HFFc6 (cell line): ENCODE measurements at regions not wholly inside any gene's neighbourhood (a gene's known extent, or its start where the extent isn't known, plus 50 kb on each side); places are given as distances from the start of the nearest gene placed in this dataset.
"Not testable (repeated sequence)": the region's sequence is repeated elsewhere in the genome, so short reads cannot be mapped to it uniquely, and the experiment has no call there.

Source experiments
- DNase-seq: peaks from one replicate; pipeline ENCODE4 v3.0.0-alpha.2; 2018
- H3K27ac Mint-ChIP-seq: 2 replicates; pipeline ENCODE4 v1.8.0; 2020; ENCODE audit warnings: mild to moderate bottlenecking, mixed read lengths
- H3K27me3 Mint-ChIP-seq: 2 replicates; pipeline ENCODE4 v1.8.0; 2021; ENCODE audit warnings: mild to moderate bottlenecking, moderate library complexity, mixed read lengths; ENCODE audit not compliant: insufficient read depth
- H3K36me3 Mint-ChIP-seq: 2 replicates; pipeline ENCODE4 v1.8.0; 2021; ENCODE audit warnings: low read depth, mixed read lengths
- H3K4me1 Mint-ChIP-seq: 2 replicates; pipeline ENCODE4 v1.8.0; 2020; ENCODE audit warnings: low read depth, mixed read lengths
- H3K4me3 Mint-ChIP-seq: 2 replicates; pipeline ENCODE4 v1.8.0; 2020; ENCODE audit warnings: mild to moderate bottlenecking, moderate library complexity, mixed read lengths
- H3K9me3 Mint-ChIP-seq: 2 replicates; pipeline ENCODE4 v1.8.0; 2020; ENCODE audit warnings: mild to moderate bottlenecking, mixed read lengths
- TF ChIP-seq, protein P1 (sequence below): fragments of 200-600 bp; sonication (generic); IDR thresholded peaks from 2 replicates; pipeline ENCODE4 v1.5.0; 2021; ENCODE audit warnings: antibody characterized with exemption, mild to moderate bottlenecking

DNA sequence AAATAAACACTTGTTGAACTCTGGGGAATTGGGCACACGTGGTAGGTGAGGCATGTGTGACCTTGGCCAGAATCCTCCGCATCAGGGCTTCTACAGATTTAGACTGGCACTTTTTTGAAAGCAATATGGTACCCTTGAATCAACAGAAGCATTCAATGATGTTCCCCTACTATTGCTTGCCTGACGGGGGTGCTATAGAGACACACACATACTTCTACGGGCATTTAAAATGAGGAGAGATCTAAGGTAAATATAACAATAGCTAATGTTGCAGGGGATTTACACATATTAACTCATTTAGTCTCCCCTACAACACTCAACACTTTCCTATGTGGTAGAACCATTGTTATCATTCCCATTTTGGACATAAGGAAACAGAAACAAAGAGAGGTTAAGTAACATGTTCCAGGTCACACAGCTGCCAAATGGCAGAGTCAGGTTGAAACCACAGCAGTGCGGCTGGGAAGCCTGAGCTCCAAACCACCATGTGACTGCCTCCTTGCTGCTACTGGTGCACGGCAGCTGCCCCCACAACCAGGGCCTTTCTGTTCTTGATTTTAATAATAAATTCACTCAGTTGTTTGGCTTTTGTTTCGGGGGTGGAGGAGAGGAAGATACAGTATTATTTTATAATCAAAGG lies 147.4 kb downstream of the ZNF281 start:
- peaks cover 34% of the 10 kb centered on the region for H3K4me1 Mint-ChIP-seq
- H3K9me3 Mint-ChIP-seq = no peaks in the 10 kb centered on the region
- TF ChIP-seq, protein P1, sequence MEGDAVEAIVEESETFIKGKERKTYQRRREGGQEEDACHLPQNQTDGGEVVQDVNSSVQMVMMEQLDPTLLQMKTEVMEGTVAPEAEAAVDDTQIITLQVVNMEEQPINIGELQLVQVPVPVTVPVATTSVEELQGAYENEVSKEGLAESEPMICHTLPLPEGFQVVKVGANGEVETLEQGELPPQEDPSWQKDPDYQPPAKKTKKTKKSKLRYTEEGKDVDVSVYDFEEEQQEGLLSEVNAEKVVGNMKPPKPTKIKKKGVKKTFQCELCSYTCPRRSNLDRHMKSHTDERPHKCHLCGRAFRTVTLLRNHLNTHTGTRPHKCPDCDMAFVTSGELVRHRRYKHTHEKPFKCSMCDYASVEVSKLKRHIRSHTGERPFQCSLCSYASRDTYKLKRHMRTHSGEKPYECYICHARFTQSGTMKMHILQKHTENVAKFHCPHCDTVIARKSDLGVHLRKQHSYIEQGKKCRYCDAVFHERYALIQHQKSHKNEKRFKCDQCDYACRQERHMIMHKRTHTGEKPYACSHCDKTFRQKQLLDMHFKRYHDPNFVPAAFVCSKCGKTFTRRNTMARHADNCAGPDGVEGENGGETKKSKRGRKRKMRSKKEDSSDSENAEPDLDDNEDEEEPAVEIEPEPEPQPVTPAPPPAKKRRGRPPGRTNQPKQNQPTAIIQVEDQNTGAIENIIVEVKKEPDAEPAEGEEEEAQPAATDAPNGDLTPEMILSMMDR = no peak
- H3K27me3 Mint-ChIP-seq = no peaks in the 10 kb centered on the region
- no peak for DNase-seq
- no peaks in the 10 kb centered on the region; the same call in 1 of the 2 replicates for H3K36me3 Mint-ChIP-seq
- no peak overlapping the region for H3K27ac Mint-ChIP-seq
- H3K4me3 Mint-ChIP-seq = no peak overlapping the region

DNA sequence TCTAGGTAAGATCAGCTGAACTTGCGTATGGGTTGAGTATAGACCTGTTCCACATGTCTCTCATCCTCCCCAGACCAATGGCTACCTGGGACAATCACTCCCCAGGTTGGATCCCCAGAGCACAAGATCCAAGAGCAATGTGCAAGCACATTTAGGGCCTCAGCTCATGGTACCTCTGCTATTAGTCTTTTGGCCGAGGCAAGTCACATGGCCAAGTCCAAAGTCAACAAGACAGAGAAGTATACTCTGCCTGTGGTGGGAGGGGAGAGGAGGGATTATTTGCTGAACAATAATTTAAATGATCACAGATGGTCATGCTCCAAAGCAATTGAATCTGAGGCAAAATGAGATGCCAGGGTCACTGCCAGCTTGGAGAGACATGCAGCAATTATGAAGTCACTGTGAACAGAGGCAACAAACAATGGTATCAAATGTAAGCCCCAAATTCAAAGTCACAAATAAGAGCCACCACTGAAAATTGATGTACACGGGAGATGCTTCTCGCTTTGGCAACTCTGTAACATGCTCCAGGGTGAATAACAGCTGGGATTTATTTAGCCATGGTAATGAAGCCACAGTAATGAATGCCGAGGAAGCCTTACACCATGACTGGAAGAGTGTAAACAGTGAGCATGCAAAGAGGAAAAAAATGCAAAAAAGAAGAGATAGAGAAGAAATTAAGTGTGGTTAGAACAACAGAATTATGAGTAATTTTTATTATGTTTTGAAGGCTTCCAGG lies 149.1 kb downstream of the ZNF281 start:
- TF ChIP-seq, protein P1 = no peak
- Mint-ChIP-seq H3K9me3 (no peaks in the 10 kb centered on the region), H3K4me3 (no peak overlapping the region), H3K36me3 (no peaks in the 10 kb centered on the region; the same call in 1 of the 2 replicates), H3K27me3 (no peaks in the 10 kb centered on the region; the same call in 1 of the 2 replicates), H3K4me1 (peaks cover 43% of the 10 kb centered on the region), H3K27ac (peak overlapping the region; percentile 22; the same call in 1 of the 2 replicates)
- DNase-seq = peak; percentile 28

DNA sequence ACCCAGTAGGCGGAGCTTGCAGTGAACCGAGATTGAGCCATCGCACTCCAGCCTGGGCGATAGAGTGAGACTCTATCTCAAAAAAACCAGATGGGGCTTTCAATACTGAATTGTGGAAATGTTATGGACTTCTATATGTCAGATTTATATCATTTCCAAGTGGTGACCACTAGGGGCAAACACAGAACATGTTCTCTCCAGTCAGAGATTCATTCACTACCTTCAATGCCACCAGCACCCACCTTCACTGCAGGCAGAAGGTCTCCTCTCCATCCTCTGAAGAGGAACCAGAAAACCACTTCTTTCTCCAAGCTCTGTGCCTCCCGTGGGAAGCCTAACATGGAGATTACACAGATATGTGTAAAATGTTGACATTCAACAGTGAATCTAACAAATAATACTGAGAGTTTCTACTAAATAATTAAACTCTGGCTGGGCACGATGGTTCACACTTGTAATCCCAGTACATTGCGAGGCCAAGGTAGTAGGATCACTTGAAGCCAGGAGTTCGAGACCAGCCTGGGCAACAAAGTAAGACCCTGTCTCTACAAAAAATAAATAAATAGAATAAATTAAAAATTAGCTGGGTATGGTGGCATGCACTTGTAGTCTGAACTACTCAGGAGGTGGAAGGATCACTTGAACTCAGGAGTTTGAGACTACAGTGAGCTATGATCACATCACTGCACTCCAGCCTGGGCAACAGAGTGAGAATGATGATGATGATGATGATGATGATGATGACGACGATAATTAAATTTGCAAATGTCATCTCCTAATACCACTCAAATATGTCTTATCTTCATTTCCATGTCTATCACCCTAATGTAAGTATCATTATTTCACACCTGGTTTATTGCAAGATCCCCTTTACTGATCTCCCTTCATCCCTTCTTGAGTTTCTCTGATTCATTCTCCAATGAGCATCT lies 151.1 kb downstream of the ZNF281 start:
- Mint-ChIP-seq H3K9me3 (no peaks in the 10 kb centered on the region), H3K27me3 (no peaks in the 10 kb centered on the region; the same call in 1 of the 2 replicates), H3K4me1 (peaks cover 31% of the 10 kb centered on the region), H3K27ac (no peak overlapping the region), H3K4me3 (no peak overlapping the region), H3K36me3 (no peaks in the 10 kb centered on the region; the same call in 1 of the 2 replicates)
- TF ChIP-seq, protein P1 = peak; percentile 79
- no peak for DNase-seq

DNA sequence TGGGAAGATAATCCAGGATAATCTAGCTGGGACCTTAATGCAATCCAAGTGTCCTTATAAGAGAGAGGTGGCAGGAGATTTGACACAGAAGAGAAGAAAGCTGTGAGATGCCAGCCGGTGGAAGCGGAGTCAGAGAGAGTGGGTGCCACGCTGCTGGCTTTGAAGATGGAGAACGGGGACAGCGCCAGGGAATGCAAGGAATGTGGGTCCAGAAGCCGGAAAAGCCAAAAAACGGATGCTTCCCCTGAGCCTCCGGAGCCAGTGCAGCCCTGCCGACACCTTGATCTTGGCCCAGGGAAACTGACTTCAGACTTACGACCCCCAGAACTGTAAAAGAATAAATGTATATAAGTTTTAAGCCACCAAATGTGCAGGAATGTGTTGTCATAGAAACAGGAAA lies 152.6 kb downstream of the ZNF281 start:
- no peak overlapping the region for H3K27ac Mint-ChIP-seq
- no peaks in the 10 kb centered on the region for H3K9me3 Mint-ChIP-seq
- H3K36me3 Mint-ChIP-seq = no peaks in the 10 kb centered on the region
- no peak overlapping the region for H3K4me3 Mint-ChIP-seq
- TF ChIP-seq, protein P1 = no peak
- no peaks in the 10 kb centered on the region; the same call in 1 of the 2 replicates for H3K27me3 Mint-ChIP-seq
- DNase-seq = no peak
- peaks cover 37% of the 10 kb centered on the region for H3K4me1 Mint-ChIP-seq

DNA sequence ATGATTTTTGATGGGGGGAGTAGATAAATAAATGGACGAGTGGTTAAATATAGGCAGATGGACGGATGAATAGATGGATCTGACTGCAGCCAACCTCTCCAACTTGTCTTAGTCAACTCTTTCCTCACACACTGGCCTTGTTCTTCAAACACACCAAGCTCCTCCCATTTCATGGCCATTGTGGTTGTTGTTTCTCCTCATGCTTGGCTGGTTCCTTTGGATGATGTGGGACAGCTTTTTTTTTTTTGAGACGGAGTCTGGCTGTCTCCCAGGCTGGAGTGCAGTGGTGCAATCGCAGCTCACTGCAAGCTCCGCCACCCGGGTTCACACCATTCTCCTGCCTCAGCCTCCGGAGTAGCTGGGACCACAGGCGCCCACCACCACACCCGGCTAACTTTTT lies 155.2 kb downstream of the ZNF281 start:
- H3K4me1 Mint-ChIP-seq = peaks cover 29% of the 10 kb centered on the region
- not testable (repeated sequence) for H3K36me3 Mint-ChIP-seq, H3K27ac Mint-ChIP-seq, DNase-seq, H3K27me3 Mint-ChIP-seq, H3K9me3 Mint-ChIP-seq, H3K4me3 Mint-ChIP-seq
